ENCODE measurements at regions not wholly inside any gene's neighbourhood (a gene's known extent, or its start where the extent isn't known, plus 50 kb on each side); places are given as distances from the start of the nearest gene placed in this dataset.
A peak's percentile ranks its signal among the peaks of the same experiment; 100 is the strongest.

DNA sequence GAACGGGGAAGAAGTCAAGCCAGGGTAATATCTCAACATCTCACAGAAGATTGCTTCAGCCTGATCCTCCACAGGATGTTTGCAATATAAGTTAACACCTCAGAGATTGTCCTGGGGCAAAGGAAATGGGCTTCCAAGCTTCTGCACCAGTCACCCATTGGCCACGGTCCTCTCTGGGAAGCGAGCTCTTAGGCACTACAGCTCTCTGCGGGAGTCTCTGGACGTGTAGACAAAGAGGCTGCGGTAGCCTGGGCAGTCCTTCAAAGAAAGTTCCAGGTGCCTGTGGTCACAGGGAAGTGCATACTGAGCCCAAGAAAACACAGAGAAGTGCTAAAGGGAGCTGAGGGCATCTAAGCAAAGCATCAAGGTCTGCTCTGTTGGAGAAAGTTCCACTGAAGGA, 805.7 kb downstream of the DIAPH3 start:
- H3K27ac Mint-ChIP-seq = no peak overlapping the region
- no peak for DNase-seq
- WGBS (ENCODE audit: insufficient coverage) = 85% methylated on average over 5 of the region's 6 CpGs
- ChIA-PET POLR2A (no interaction called here), CTCF (no interaction called here)
- H3K4me1 Mint-ChIP-seq = peaks cover 0 to 13% (median 5%) of the 10 kb centered on the region in 3 donors
- no peaks in the 10 kb centered on the region for H3K9me3 ChIP-seq
- H3K4me3 ChIP-seq (ENCODE audit: control insufficient read depth in 1 of 2, extremely low read depth in 1 of 2, low read length in 1 of 2) = no peak overlapping the region
- peaks cover 0 to 2% of the 10 kb centered on the region in 2 experiments for H3K4me1 ChIP-seq (ENCODE audit: control insufficient read depth in 1 of 2, extremely low read depth in 1 of 2, insufficient read depth in 2 of 2, low read length in 2 of 2)
- no peak for ATAC-seq (replicated peaks in 1 of 4)
- no peaks in the 10 kb centered on the region for H3K27me3 ChIP-seq (replicated peaks in 1 of 2; ENCODE audit: control insufficient read depth in 2 of 2, extremely low read depth in 1 of 2, insufficient read depth in 2 of 2, low read length in 1 of 2)
- no peak overlapping the region for H3K4me3 Mint-ChIP-seq
- H3K36me3 ChIP-seq (ENCODE audit: control insufficient read depth in 2 of 2, extremely low read depth in 1 of 2, insufficient read depth in 1 of 2, low read length in 1 of 2) = no peaks in the 10 kb centered on the region
- H3K27me3 Mint-ChIP-seq = peaks cover 0 to 5% of the 10 kb centered on the region in 2 donors
- H3K27ac ChIP-seq (ENCODE audit: low read length) = no peak overlapping the region
- no peaks in the 10 kb centered on the region for H3K36me3 Mint-ChIP-seq
- no peaks in the 10 kb centered on the region for H3K9me3 Mint-ChIP-seq

DNA sequence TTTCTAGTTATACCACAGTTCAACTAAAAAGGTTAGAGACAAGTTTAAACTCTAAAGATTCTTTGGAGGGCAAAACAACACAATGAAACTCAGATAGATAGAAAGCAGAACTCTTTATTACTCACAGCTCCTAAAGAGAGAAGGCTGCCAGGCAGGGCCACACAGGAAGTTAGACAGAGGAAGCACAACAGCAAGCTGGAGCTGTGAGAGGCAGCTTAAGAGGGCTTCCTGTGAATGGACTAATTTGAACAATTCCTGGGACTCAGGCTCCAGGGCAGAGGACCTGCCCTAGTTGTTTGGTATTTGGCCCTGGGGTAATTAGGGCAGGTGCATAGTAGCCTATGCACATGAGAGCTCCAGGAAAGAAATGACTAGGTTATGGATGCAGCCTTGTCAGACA, 803.6 kb downstream of the DIAPH3 start:
- Histone ChIP-seq H3K27ac (ENCODE audit: low read length) (no peak overlapping the region), H3K36me3 (ENCODE audit: control insufficient read depth in 2 of 2, extremely low read depth in 1 of 2, insufficient read depth in 1 of 2, low read length in 1 of 2) (no peaks in the 10 kb centered on the region), H3K4me1 (ENCODE audit: control insufficient read depth in 1 of 2, extremely low read depth in 1 of 2, insufficient read depth in 2 of 2, low read length in 2 of 2) (peaks cover 0 to 2% of the 10 kb centered on the region in 2 experiments), H3K4me3 (ENCODE audit: control insufficient read depth in 1 of 2, extremely low read depth in 1 of 2, low read length in 1 of 2) (no peak overlapping the region), H3K9me3 (no peaks in the 10 kb centered on the region), H3K27me3 (replicated peaks in 1 of 2; ENCODE audit: control insufficient read depth in 2 of 2, extremely low read depth in 1 of 2, insufficient read depth in 2 of 2, low read length in 1 of 2) (no peaks in the 10 kb centered on the region)
- ChIA-PET POLR2A (no interaction called here), CTCF (no interaction called here)
- DNase-seq (no peak), ATAC-seq (replicated peaks in 1 of 4) (peak in 1 of 4 experiments; percentile 54)
- Mint-ChIP-seq H3K27ac (no peak overlapping the region), H3K36me3 (no peaks in the 10 kb centered on the region), H3K4me1 (peaks cover 0 to 13% (median 5%) of the 10 kb centered on the region in 3 donors), H3K9me3 (no peaks in the 10 kb centered on the region), H3K4me3 (no peak overlapping the region), H3K27me3 (peaks cover 3 to 4% of the 10 kb centered on the region in 2 donors)

DNA sequence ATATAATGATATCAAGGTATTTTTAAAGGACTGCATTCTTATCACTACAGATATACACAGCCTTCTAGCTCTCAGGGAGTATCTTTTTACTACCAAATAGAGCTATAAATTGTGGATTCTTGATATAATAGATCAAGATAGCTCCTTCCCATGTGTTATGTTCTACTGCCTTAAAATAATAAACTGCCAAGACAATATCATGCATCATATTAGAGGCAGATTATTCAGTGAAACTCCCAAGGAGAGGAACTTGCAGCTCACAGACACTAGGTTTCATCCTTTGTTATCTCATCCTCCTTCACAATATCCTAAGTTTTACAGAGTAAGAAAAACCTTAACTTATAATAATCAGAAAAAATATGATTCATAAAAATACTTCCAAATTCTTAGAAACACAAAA, 802.8 kb downstream of the DIAPH3 start:
- no peaks in the 10 kb centered on the region for H3K9me3 ChIP-seq
- no peak overlapping the region for H3K4me3 ChIP-seq (ENCODE audit: control insufficient read depth in 1 of 2, extremely low read depth in 1 of 2, low read length in 1 of 2)
- H3K27ac ChIP-seq (ENCODE audit: low read length) = no peak overlapping the region
- no peak overlapping the region for H3K27ac Mint-ChIP-seq
- no peaks in the 10 kb centered on the region for H3K9me3 Mint-ChIP-seq
- H3K27me3 Mint-ChIP-seq = peaks cover 3 to 4% of the 10 kb centered on the region in 2 donors
- ChIA-PET POLR2A (interaction anchor here in 1 of 2 donors (0.6 kb wide), 1 partner anchor 459 kb away, joined by 5 read pairs; no protein-coding TSS in a partner anchor), CTCF (no interaction called here)
- no peaks in the 10 kb centered on the region for H3K36me3 Mint-ChIP-seq
- ATAC-seq (replicated peaks in 1 of 4) (no peak), DNase-seq (no peak)
- peaks cover 0 to 2% of the 10 kb centered on the region in 2 experiments for H3K4me1 ChIP-seq (ENCODE audit: control insufficient read depth in 1 of 2, extremely low read depth in 1 of 2, insufficient read depth in 2 of 2, low read length in 2 of 2)
- no peaks in the 10 kb centered on the region for H3K27me3 ChIP-seq (replicated peaks in 1 of 2; ENCODE audit: control insufficient read depth in 2 of 2, extremely low read depth in 1 of 2, insufficient read depth in 2 of 2, low read length in 1 of 2)
- H3K36me3 ChIP-seq (ENCODE audit: control insufficient read depth in 2 of 2, extremely low read depth in 1 of 2, insufficient read depth in 1 of 2, low read length in 1 of 2) = no peaks in the 10 kb centered on the region
- H3K4me1 Mint-ChIP-seq = peaks cover 0 to 13% (median 5%) of the 10 kb centered on the region in 3 donors
- no peak overlapping the region for H3K4me3 Mint-ChIP-seq

DNA sequence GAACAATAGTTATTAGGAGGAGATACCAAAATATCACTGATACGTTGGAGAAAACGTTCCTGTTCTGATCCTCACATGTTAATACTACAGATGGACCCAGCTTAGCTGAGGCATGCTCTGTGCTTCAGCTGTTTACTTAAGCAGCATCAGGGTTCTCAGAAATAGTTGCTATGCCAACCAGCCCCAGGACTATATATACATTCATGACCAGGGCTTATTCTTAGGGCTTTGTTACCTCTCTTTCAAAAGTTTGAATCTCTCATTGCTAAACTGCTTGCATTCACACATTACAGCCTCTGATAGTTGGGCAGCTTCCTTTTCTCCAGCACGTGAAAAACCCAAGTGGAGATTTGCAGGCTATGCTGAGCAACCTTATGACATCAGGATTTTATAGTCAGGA, 800.4 kb downstream of the DIAPH3 start:
- H3K36me3 Mint-ChIP-seq = no peaks in the 10 kb centered on the region

DNA sequence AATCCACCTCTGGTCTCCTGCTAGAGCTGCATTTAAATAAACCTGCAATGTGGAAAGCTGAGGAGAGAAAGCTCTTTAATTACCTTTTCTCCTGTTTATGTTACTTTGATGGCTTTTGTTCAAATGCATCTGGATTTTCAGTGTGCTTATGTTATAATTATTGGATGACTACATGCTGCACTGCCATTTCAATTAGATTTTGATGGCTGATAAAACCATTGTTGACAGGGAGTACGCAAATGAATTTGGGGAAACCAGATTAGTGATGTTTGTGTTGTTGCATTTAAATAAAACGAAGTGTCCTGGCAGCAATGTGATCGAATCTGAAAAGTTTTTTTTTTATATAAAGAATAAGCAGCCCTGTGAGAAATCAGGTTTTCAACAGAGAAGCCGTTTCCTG, 799.8 kb downstream of the DIAPH3 start:
- CTCF ChIA-PET = no interaction called here
- H3K4me1 ChIP-seq (ENCODE audit: control insufficient read depth in 1 of 2, extremely low read depth in 1 of 2, insufficient read depth in 2 of 2, low read length in 2 of 2) = peaks cover 0 to 2% of the 10 kb centered on the region in 2 experiments

More for the DNA sequence above, 800.4 kb downstream of the DIAPH3 start:
- 65% methylated on average over 2 of the region's 3 CpGs for WGBS (ENCODE audit: insufficient coverage)
- POLR2A ChIA-PET = no interaction called here
- Mint-ChIP-seq H3K27me3 (peaks cover 3 to 4% of the 10 kb centered on the region in 2 donors), H3K27ac (no peak overlapping the region), H3K4me1 (peaks cover 0 to 9% (median 5%) of the 10 kb centered on the region in 3 donors), H3K9me3 (no peaks in the 10 kb centered on the region), H3K4me3 (no peak overlapping the region)
- H3K4me1 ChIP-seq (ENCODE audit: control insufficient read depth in 1 of 2, extremely low read depth in 1 of 2, insufficient read depth in 2 of 2, low read length in 2 of 2) = peaks cover 0 to 2% of the 10 kb centered on the region in 2 experiments
- no peaks in the 10 kb centered on the region for H3K9me3 ChIP-seq
- CTCF ChIA-PET = no interaction called here
- no peaks in the 10 kb centered on the region for H3K27me3 ChIP-seq (replicated peaks in 1 of 2; ENCODE audit: control insufficient read depth in 2 of 2, extremely low read depth in 1 of 2, insufficient read depth in 2 of 2, low read length in 1 of 2)
- no peak overlapping the region for H3K4me3 ChIP-seq (ENCODE audit: control insufficient read depth in 1 of 2, extremely low read depth in 1 of 2, low read length in 1 of 2)
- ATAC-seq (replicated peaks in 1 of 4) (no peak), DNase-seq (no peak)
- H3K36me3 ChIP-seq (ENCODE audit: control insufficient read depth in 2 of 2, extremely low read depth in 1 of 2, insufficient read depth in 1 of 2, low read length in 1 of 2) = no peaks in the 10 kb centered on the region
- H3K27ac ChIP-seq (ENCODE audit: low read length) = no peak overlapping the region

DNA sequence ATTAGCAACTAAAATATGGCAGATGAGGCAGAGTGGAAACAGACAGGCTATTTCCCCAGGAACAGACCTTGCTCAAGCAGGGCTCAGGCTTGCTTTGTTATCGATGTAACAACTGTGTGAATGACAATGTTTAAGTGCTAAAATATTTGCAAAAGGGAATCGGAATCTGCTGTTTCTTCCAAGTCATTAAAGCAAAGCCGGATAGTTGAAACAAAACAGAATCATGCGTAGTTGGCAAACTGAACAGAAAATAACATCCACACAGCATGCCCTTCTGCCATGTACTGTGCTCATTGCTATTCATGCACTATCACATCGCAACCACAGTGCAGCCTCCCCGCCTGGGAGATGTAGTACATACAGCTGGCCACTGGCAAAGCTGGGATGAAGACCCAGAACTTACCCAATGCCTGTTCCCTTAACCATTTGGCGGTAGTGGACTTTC, 799.1 kb downstream of the DIAPH3 start:
- Histone ChIP-seq H3K4me1 (ENCODE audit: control insufficient read depth in 1 of 2, extremely low read depth in 1 of 2, insufficient read depth in 2 of 2, low read length in 2 of 2) (peaks cover 0 to 2% of the 10 kb centered on the region in 2 experiments), H3K4me3 (ENCODE audit: control insufficient read depth in 1 of 2, extremely low read depth in 1 of 2, low read length in 1 of 2) (no peak overlapping the region), H3K36me3 (ENCODE audit: control insufficient read depth in 2 of 2, extremely low read depth in 1 of 2, insufficient read depth in 1 of 2, low read length in 1 of 2) (no peaks in the 10 kb centered on the region), H3K9me3 (no peaks in the 10 kb centered on the region), H3K27ac (ENCODE audit: low read length) (no peak overlapping the region), H3K27me3 (replicated peaks in 1 of 2; ENCODE audit: control insufficient read depth in 2 of 2, extremely low read depth in 1 of 2, insufficient read depth in 2 of 2, low read length in 1 of 2) (no peaks in the 10 kb centered on the region)
- POLR2A ChIA-PET = no interaction called here
- Mint-ChIP-seq H3K27me3 (peaks cover 10% of the 10 kb centered on the region in 2 donors), H3K27ac (no peak overlapping the region), H3K9me3 (no peaks in the 10 kb centered on the region), H3K4me3 (no peak overlapping the region), H3K36me3 (no peaks in the 10 kb centered on the region), H3K4me1 (peaks cover 0 to 4% (median 2%) of the 10 kb centered on the region in 3 donors)
- WGBS (ENCODE audit: insufficient coverage) = 79% methylated on average over 4 of the region's 7 CpGs
- no peak for DNase-seq
- no peak for ATAC-seq (replicated peaks in 1 of 4)
- CTCF ChIA-PET = no interaction called here

More for the DNA sequence above, 799.8 kb downstream of the DIAPH3 start:
- Mint-ChIP-seq H3K4me1 (peaks cover 0 to 6% (median 3%) of the 10 kb centered on the region in 3 donors), H3K27me3 (peaks cover 9 to 10% of the 10 kb centered on the region in 2 donors), H3K9me3 (no peaks in the 10 kb centered on the region), H3K27ac (no peak overlapping the region), H3K4me3 (no peak overlapping the region), H3K36me3 (no peaks in the 10 kb centered on the region)
- no peak for DNase-seq
- Histone ChIP-seq H3K9me3 (no peaks in the 10 kb centered on the region), H3K4me3 (ENCODE audit: control insufficient read depth in 1 of 2, extremely low read depth in 1 of 2, low read length in 1 of 2) (no peak overlapping the region), H3K27ac (ENCODE audit: low read length) (no peak overlapping the region), H3K36me3 (ENCODE audit: control insufficient read depth in 2 of 2, extremely low read depth in 1 of 2, insufficient read depth in 1 of 2, low read length in 1 of 2) (no peaks in the 10 kb centered on the region), H3K27me3 (replicated peaks in 1 of 2; ENCODE audit: control insufficient read depth in 2 of 2, extremely low read depth in 1 of 2, insufficient read depth in 2 of 2, low read length in 1 of 2) (no peaks in the 10 kb centered on the region)
- ATAC-seq (replicated peaks in 1 of 4) = no peak
- 80% methylated on average over 1 of the region's 4 CpGs for WGBS (ENCODE audit: insufficient coverage)
- POLR2A ChIA-PET = no interaction called here

DNA sequence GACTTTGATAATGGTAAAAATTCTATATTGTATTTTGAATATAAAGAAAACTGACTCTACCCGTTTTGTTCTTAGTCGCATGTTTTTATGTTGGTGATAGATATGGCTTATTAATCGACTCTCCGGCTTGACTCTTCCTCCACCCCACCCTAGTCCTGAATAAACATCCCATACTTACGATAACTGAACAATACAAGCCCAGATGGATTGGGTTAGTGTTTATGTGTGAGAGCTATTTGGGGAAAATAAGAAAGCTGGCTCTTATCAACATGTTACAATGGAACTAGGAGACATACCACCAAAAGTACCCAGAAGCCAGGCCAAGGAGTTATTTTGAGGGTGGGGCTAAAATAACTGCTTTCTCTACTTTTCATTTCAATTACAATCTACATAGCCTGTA, 796.3 kb downstream of the DIAPH3 start:
- H3K27me3 Mint-ChIP-seq = peaks cover 13 to 15% of the 10 kb centered on the region in 2 donors
- H3K27ac Mint-ChIP-seq = no peak overlapping the region
- no peak for ATAC-seq (replicated peaks in 1 of 4)
- no peak overlapping the region for H3K27ac ChIP-seq (ENCODE audit: low read length)
- no peak overlapping the region for H3K4me3 Mint-ChIP-seq
- H3K9me3 ChIP-seq = no peaks in the 10 kb centered on the region
- no peaks in the 10 kb centered on the region for H3K9me3 Mint-ChIP-seq
- H3K36me3 Mint-ChIP-seq = no peaks in the 10 kb centered on the region
- DNase-seq = no peak
- no peaks in the 10 kb centered on the region for H3K4me1 ChIP-seq (ENCODE audit: control insufficient read depth in 1 of 2, extremely low read depth in 1 of 2, insufficient read depth in 2 of 2, low read length in 2 of 2)
- no peak overlapping the region for H3K4me3 ChIP-seq (ENCODE audit: control insufficient read depth in 1 of 2, extremely low read depth in 1 of 2, low read length in 1 of 2)
- peaks cover 0 to 6% of the 10 kb centered on the region in 2 experiments for H3K27me3 ChIP-seq (replicated peaks in 1 of 2; ENCODE audit: control insufficient read depth in 2 of 2, extremely low read depth in 1 of 2, insufficient read depth in 2 of 2, low read length in 1 of 2)
- no peaks in the 10 kb centered on the region for H3K36me3 ChIP-seq (ENCODE audit: control insufficient read depth in 2 of 2, extremely low read depth in 1 of 2, insufficient read depth in 1 of 2, low read length in 1 of 2)
- WGBS (ENCODE audit: insufficient coverage) = no CpG with 5 or more reads among the region's 5 CpGs
- no peaks in the 10 kb centered on the region for H3K4me1 Mint-ChIP-seq
- ChIA-PET CTCF (no interaction called here), POLR2A (interaction anchor here in 1 of 2 donors (0.5 kb wide), 1 partner anchor 51 kb away, joined by 7 read pairs; no protein-coding TSS in a partner anchor)

Measured in T-cell (primary cell).